SK-N-DZ (cell line): ENCODE measurements at regions not wholly inside any gene's neighbourhood (a gene's known extent, or its start where the extent isn't known, plus 50 kb on each side); places are given as distances from the start of the nearest gene placed in this dataset.

ENCODE experiments used
- DNase-seq: peaks from one replicate; pipeline ENCODE4 v3.0.0-alpha.2; 2015; ENCODE audit warnings: low spot score

DNA sequence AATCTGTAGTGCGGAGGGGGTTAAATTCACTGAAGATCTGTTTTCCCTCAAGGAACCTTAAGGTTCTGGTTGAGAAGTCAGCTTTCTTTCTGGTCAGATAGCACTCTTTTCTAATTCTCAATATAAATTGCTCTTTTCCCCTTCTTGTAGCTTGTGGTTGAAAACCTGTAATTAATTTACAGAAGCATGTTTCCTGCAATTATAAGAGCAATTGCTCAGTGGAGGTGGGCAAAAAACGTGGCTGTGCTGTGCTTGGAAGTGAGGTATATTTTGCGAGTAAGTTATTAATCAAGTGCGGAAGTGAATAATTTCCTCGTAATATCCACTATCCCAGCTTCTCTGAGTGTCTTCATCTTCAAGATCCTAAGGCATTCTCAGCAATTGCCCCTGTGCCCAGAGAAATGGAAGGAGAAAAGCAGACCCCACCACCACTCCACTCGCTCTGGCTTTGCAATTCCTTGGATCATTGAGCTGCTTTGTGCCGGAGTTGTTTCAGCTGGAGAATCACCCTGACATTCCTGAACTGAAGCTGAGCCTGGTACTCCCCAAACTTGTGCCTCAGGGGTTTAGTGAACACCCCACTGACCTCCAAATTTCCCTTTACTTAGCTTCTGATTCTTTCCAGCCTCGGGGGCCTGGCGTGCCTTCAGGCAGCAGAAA lies 140.6 kb downstream of the LRRC70 start:
- DNase-seq: no peak

GRCh38 chr5:62718324-62718723 lies 139.7 kb downstream of the LRRC70 start:
- no peak for DNase-seq

DNA sequence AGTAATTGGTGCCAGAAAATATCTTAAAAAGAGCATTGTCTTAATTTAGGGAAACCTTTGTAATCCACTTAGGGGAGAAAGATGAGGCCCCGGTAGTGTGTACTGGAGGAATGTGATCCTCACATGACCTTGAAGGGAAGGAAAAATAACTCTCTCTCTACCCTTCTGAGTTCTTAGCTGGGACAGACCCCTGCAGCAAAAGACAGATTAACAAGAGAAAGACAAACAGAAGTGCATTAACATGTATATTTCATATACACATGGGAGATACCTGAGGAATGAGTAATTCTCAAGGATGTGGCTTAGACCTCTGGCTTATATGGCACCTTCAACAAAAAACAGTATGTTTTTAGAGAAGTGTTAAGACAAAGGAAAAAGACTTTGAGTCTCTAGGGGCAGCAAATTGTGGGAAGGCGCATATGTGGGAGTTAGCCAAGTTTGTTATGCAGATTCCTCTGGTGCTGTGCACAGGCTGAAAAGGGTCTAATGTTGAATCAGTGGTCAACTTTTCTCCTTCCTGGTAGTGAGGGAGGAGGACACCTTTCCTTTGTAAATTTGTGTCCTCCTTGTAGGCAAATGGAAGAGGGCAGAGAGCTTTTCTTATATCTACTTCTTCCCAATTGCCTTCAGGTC lies 138.8 kb downstream of the LRRC70 start:
- no peak for DNase-seq

GRCh38 chr5:62714296-62714695 lies 135.7 kb downstream of the LRRC70 start:
- DNase-seq: no peak

DNA sequence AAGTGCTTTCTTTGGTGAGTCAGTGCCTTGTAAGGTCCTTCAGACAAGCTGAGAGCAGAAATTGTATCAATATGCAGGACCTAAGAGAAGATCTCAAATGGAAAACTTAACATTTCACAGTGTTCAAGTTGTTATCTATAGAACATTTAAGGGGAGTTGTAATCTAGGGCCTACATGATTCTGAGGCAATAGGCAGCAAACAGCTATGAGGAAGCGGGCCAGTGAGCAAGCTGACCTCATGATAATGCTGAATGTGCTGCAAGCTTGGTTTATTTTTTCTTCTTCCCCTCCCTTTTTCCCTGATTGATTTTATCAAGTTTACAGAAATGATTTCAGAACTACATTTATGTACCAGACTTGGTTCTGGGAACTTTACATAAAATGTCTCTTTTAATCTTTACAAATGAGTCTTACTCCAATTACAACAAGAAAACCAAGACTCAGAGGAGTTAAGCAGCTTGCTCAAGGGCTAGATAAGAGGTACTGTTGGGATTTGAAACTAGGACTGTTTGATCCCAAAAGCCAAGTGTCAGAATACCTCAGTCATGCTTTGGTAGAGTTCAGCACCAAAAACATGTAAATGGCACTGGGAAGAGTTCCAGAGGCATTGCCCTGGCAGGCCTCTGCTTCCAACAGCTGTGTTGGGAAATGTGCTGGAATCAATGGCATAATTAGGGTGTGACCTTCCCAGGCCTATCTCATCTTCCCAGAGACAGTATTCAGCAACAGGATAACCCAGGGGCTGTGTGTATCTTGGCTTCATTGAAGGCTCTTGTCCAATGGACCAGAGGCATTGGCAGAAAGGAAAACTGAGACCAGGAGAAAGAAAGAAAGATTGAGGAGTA lies 130.1 kb downstream of the LRRC70 start:
- DNase-seq: no peak

- no peak for DNase-seq
These were observed 128.9 kb downstream of the LRRC70 start for GRCh38 chr5:62707563-62707962.

DNA sequence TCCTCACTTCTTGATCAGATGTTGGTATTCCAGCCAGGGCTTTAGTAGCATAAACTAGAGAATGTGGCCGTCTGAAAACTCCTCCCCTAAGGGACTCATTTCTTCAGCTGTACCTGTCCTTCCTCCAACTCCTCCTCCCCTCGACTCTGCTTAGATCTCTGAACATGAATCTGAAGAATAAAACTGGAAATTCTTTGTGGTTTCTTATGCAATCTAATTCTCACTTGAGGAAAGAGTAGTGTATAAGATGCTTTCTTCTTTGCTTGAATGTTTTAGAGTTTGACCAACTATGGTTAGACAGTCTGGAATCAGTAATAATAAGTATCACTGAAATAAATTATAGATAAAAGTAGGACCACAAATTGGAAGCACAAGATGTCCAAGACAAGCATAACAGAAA lies 128.5 kb downstream of the LRRC70 start:
- DNase-seq: no peak

DNA sequence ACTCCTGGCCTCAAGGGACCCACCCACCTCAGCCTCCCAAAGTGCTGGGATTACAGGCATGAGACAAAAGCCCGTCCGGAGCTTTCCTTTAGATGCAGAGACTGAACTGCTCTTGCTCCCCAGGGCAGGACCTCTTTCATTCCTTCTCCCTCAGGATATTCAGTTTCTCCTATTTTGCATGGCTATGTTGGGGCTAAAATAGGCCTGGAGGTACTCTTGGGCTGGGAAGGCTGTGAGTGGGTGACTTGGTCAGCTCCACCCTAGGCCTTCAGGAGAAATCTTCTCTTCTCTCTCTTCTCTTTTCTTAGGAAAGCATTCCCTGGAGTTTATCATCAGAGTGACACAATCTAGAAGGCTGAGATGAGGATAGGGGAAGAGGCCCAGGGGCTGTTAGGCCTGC lies 126.4 kb downstream of the LRRC70 start:
- DNase-seq: no peak

GRCh38 chr5:62702126-62702525 lies 123.5 kb downstream of the LRRC70 start:
- DNase-seq: no peak

- no peak for DNase-seq
These were observed 122.4 kb downstream of the LRRC70 start for GRCh38 chr5:62701036-62701435.

- DNase-seq: no peak
These were observed 120.1 kb downstream of the LRRC70 start for GRCh38 chr5:62698756-62699155.

GRCh38 chr5:62695274-62695673 lies 116.7 kb downstream of the LRRC70 start:
- DNase-seq: no peak

DNA sequence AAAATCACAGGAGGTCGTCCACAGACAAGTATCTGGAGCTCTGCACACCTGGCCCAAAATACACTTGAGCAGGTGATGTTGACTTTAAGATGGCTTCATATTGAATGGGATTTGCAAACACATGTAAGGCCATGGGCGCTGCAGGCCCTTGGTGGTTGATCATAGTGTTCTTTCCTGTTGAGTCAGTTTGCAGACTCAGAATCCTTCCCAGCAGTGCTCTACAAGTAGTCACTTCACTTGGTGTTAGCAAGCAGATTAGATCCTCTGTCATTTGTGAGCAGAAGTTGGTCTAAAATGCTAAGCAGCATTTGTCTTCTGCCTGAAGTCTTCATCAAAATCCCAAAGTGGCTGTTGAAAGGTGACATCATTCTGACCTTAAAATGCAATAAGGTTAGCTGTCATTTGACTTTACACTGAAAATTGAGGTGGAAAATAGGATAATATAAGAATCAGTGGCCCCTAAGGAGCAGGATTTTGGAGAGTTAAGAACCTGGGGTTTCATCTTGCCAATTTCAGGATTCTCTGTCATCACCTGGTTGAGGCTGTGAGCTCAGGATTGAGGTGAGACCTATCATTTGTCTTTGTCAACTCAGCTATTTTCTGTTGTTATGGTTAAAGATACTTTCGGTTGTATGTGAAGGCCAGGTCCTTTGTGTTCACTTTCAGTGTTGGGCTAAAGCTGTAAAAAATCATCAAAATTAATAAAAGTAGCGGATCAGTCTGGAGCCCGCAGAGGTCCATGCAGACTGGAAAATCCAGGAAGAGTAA lies 114.5 kb downstream of the LRRC70 start:
- no peak for DNase-seq

DNA sequence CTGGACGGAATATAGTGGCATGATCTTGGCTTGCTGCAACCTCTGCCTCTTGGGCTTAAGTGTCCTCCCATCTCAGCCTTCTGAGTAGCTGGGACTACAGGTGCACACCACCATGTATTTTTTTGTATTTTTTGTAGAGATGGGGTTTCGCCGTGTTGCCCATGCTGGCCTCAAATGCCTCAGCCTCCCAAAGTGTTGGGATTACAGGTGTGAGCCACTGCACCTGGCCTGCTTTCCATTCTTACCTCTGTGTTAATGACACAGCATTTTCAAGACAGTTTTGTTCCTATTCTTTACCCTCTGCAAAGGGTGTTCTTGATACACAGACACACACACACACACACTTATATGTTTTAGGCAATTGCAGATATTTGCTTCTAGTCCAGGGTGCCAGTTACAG lies 113.3 kb downstream of the LRRC70 start:
- DNase-seq: no peak

DNA sequence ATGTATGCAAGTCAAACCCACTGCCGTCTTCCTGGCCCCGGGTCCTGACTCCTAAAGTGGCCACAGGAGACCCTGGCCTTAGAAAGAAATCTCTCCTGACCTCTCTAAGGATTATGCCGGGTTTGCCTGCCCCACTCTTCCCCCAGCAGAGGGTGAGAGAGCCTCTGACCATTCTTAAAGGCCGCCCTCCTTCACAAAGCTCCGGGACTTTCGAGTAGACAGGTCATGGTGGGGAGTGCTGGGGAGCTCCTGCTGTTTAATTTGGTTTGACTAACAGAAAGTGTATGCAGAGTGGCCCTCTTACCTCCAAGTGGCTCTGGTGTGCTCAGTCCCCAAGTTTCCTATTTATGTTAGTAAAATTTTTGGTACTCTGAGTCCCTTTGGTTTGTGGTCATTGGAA lies 111.8 kb downstream of the LRRC70 start:
- no peak for DNase-seq

GRCh38 chr5:62689599-62690368 lies 111.2 kb downstream of the LRRC70 start:
- DNase-seq: no peak

DNA sequence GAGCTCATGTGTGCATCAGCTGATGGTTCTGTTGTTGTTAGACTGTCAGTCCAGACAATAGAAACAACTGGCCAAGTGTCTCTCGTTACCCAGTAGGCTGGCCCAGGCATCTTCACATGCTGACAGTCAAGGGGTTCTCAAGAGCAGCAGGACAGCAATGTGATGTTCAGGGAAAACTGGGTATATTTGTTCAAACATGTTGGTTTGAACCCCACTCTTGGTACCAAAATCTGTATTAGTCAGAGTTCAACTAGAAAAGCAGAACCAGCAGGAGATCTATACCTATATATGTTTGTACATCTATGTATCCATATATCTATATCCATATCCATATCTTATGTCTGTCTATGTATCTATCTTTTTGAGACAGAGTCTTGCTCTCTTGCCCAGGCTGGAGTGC lies 108.1 kb downstream of the LRRC70 start:
- no peak for DNase-seq

GRCh38 chr5:62685221-62685620 lies 106.6 kb downstream of the LRRC70 start:
- no peak for DNase-seq

GRCh38 chr5:62684310-62684709 lies 105.7 kb downstream of the LRRC70 start:
- DNase-seq: no peak

GRCh38 chr5:62682059-62682458 lies 103.4 kb downstream of the LRRC70 start:
- no peak for DNase-seq
